ENCODE measurements at regions not wholly inside any gene's neighbourhood (a gene's known extent, or its start where the extent isn't known, plus 50 kb on each side); places are given as distances from the start of the nearest gene placed in this dataset.
A peak's percentile ranks its signal among the peaks of the same experiment; 100 is the strongest.

GRCh38 chr3:173306110-173306509 lies 91.4 kb upstream of the NLGN1 start:
- no peak overlapping the region for H3K4me3 ChIP-seq (ENCODE audit: low read length)
- WGBS, 2 experiments (ENCODE audit: insufficient coverage in 1 of 2, insufficient read length in 1 of 2), result 64% methylated on average over 2 of the region's 3 CpGs; no CpG with 5 or more reads in 1 of the 2 experiments
- Mint-ChIP-seq H3K4me3 (no peak overlapping the region), H3K27me3 (ENCODE audit: insufficient read depth) (no peaks in the 10 kb centered on the region), H3K27ac (no peak overlapping the region), H3K9me3 (no peaks in the 10 kb centered on the region), H3K36me3 (ENCODE audit: low read depth) (no peaks in the 10 kb centered on the region), H3K4me1 (peaks cover 12% of the 10 kb centered on the region)
- no peaks in the 10 kb centered on the region for H3K36me3 ChIP-seq (ENCODE audit: control insufficient read depth, insufficient read depth, low read length)
- no peaks in the 10 kb centered on the region for H3K27me3 ChIP-seq (ENCODE audit: control insufficient read depth, insufficient read depth, low read length, poor library complexity, severe bottlenecking)
- H3K4me1 ChIP-seq (ENCODE audit: control insufficient read depth, insufficient read depth, low read length), result no peaks in the 10 kb centered on the region
- TF ChIP-seq CTCF (conservative IDR thresholded peaks at IDR 0.05), result peak; percentile 13
- peak; percentile 43 for DNase-seq
- no peak overlapping the region for H3K9ac ChIP-seq (ENCODE audit: extremely low read depth, low read length, poor library complexity, severe bottlenecking)
- H3K27ac ChIP-seq (ENCODE audit: low read depth, low read length), result no peak overlapping the region
- H3K9me3 ChIP-seq (ENCODE audit: control insufficient read depth, low read length), result no peaks in the 10 kb centered on the region

GRCh38 chr3:173304182-173304800 lies 93.3 kb upstream of the NLGN1 start:
- Histone ChIP-seq H3K4me3 (ENCODE audit: low read length) (no peak overlapping the region), H3K36me3 (ENCODE audit: control insufficient read depth, insufficient read depth, low read length) (no peaks in the 10 kb centered on the region), H3K27ac (ENCODE audit: low read depth, low read length) (no peak overlapping the region), H3K4me1 (ENCODE audit: control insufficient read depth, insufficient read depth, low read length) (no peaks in the 10 kb centered on the region), H3K27me3 (ENCODE audit: control insufficient read depth, insufficient read depth, low read length, poor library complexity, severe bottlenecking) (no peaks in the 10 kb centered on the region), H3K9ac (ENCODE audit: extremely low read depth, low read length, poor library complexity, severe bottlenecking) (no peak overlapping the region), H3K9me3 (ENCODE audit: control insufficient read depth, low read length) (no peaks in the 10 kb centered on the region)
- Mint-ChIP-seq H3K27me3 (ENCODE audit: insufficient read depth) (no peaks in the 10 kb centered on the region), H3K4me1 (peaks cover 12% of the 10 kb centered on the region), H3K36me3 (ENCODE audit: low read depth) (no peaks in the 10 kb centered on the region), H3K27ac (no peak overlapping the region), H3K4me3 (no peak overlapping the region), H3K9me3 (peaks cover 8% of the 10 kb centered on the region)
- TF ChIP-seq CTCF (conservative IDR thresholded peaks at IDR 0.05), result peak; percentile 36
- DNase-seq, result no peak
- WGBS, 2 experiments (ENCODE audit: insufficient coverage in 1 of 2, insufficient read length in 1 of 2), result 87% methylated on average over 2 of the region's 3 CpGs; no CpG with 5 or more reads in 1 of the 2 experiments

GRCh38 chr3:173301647-173302046 lies 95.9 kb upstream of the NLGN1 start:
- H3K4me3 ChIP-seq (ENCODE audit: low read length), result no peak overlapping the region
- Mint-ChIP-seq H3K9me3 (peaks cover 32% of the 10 kb centered on the region), H3K4me1 (peaks cover 11% of the 10 kb centered on the region), H3K27me3 (ENCODE audit: insufficient read depth) (no peaks in the 10 kb centered on the region), H3K27ac (no peak overlapping the region), H3K36me3 (ENCODE audit: low read depth) (no peaks in the 10 kb centered on the region), H3K4me3 (no peak overlapping the region)
- H3K9me3 ChIP-seq (ENCODE audit: control insufficient read depth, low read length), result peaks cover 9% of the 10 kb centered on the region
- no peaks in the 10 kb centered on the region for H3K36me3 ChIP-seq (ENCODE audit: control insufficient read depth, insufficient read depth, low read length)
- WGBS, 2 experiments (ENCODE audit: insufficient coverage in 1 of 2, insufficient read length in 1 of 2), result 17 to 66% methylated on average over 1 to 4 of the region's 5 CpGs
- H3K27ac ChIP-seq (ENCODE audit: low read depth, low read length), result no peak overlapping the region
- H3K9ac ChIP-seq (ENCODE audit: extremely low read depth, low read length, poor library complexity, severe bottlenecking), result no peak overlapping the region
- H3K27me3 ChIP-seq (ENCODE audit: control insufficient read depth, insufficient read depth, low read length, poor library complexity, severe bottlenecking), result no peaks in the 10 kb centered on the region
- H3K4me1 ChIP-seq (ENCODE audit: control insufficient read depth, insufficient read depth, low read length), result no peaks in the 10 kb centered on the region
- TF ChIP-seq CTCF (conservative IDR thresholded peaks at IDR 0.05), result no peak
- DNase-seq, result no peak

Data from endodermal cell (in vitro differentiated cells).